PC-3 (cell line): ENCODE measurements at regions not wholly inside any gene's neighbourhood (a gene's known extent, or its start where the extent isn't known, plus 50 kb on each side); places are given as distances from the start of the nearest gene placed in this dataset.

Experiments used
- EZH2 ChIP-seq: fragments of 300-600 bp; sonication (generic); IDR thresholded peaks from one replicate; pipeline ENCODE4 v1.6.1; 2017; ENCODE audit warnings: antibody characterized with exemption, mild to moderate bottlenecking, low read length; ENCODE audit not compliant: unreplicated experiment
- EZH2phosphoT487 ChIP-seq: fragments of 300-600 bp; sonication (generic); IDR thresholded peaks from 2 replicates; pipeline ENCODE4 v1.6.1; 2018; ENCODE audit warnings: mild to moderate bottlenecking, antibody characterized with exemption, low read length, borderline replicate concordance
- TF ChIP-seq, protein P1 (sequence below): fragments of 300-600 bp; sonication (generic); conservative IDR thresholded peaks from 2 replicates; pipeline ENCODE4 v1.5.1; 2017; ENCODE audit warnings: antibody characterized with exemption, low read depth, mild to moderate bottlenecking, low read length

DNA sequence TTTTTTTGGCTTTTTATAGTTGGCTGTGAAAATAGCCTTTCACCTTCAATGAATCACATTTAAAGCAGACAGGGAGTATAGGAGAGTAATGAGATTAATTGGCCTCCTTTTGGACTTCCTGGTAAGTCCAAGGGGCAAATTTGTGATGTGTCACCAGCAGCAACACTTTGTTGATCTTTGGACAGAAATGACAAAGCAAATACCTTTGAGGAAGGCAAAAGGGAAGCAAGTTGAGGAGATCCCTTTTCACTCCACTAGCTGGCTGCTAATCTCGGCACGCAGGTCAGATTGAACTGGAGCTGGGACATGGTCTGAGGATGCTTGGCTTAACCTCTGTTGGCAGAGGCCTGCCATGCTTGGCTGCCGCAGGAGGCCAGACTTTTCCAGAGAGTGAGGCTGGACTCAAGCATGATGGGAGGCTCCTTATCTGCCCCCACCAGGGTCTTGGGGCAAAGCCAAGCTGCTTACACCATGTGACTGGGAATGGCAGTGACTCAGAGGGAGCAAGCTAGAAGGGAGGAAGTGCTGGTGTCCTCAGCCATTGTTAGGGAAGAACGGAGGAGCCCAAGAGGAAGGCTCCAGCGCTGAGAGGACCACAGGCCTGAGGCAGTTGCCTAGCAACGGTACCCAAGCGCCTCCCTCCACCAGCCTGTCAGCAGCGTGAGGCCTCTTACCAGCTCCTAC lies 174.5 kb upstream of the MAP1B start:
- TF ChIP-seq, protein P1, sequence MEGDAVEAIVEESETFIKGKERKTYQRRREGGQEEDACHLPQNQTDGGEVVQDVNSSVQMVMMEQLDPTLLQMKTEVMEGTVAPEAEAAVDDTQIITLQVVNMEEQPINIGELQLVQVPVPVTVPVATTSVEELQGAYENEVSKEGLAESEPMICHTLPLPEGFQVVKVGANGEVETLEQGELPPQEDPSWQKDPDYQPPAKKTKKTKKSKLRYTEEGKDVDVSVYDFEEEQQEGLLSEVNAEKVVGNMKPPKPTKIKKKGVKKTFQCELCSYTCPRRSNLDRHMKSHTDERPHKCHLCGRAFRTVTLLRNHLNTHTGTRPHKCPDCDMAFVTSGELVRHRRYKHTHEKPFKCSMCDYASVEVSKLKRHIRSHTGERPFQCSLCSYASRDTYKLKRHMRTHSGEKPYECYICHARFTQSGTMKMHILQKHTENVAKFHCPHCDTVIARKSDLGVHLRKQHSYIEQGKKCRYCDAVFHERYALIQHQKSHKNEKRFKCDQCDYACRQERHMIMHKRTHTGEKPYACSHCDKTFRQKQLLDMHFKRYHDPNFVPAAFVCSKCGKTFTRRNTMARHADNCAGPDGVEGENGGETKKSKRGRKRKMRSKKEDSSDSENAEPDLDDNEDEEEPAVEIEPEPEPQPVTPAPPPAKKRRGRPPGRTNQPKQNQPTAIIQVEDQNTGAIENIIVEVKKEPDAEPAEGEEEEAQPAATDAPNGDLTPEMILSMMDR: no peak
- TF ChIP-seq EZH2 (no peak), EZH2phosphoT487 (no peak)
